Nephron progenitor cell (in vitro differentiated cells): ENCODE measurements at regions not wholly inside any gene's neighbourhood (a gene's known extent, or its start where the extent isn't known, plus 50 kb on each side); places are given as distances from the start of the nearest gene placed in this dataset.

ENCODE experiments used
- DNase-seq: peaks from one replicate; pipeline ENCODE4 v3.0.0; 2021
- H3K27ac Mint-ChIP-seq: 2 replicates; pipeline ENCODE4 v1.8.0; 2021; ENCODE audit warnings: mild to moderate bottlenecking, moderate library complexity, mixed read lengths
- H3K27me3 Mint-ChIP-seq: 2 replicates; pipeline ENCODE4 v1.8.0; 2021; ENCODE audit warnings: mild to moderate bottlenecking, low read depth, mixed read lengths; ENCODE audit not compliant: poor library complexity
- H3K36me3 Mint-ChIP-seq: 2 replicates; pipeline ENCODE4 v1.8.0; 2021; ENCODE audit warnings: low read depth, mixed read lengths
- H3K4me1 Mint-ChIP-seq: 2 replicates; pipeline ENCODE4 v1.8.0; 2021; ENCODE audit warnings: mixed read lengths
- H3K4me3 Mint-ChIP-seq: 2 replicates; pipeline ENCODE4 v1.8.0; 2021; ENCODE audit warnings: mild to moderate bottlenecking, moderate library complexity, mixed read lengths
- H3K9me3 Mint-ChIP-seq: 2 replicates; pipeline ENCODE4 v1.8.0; 2021; ENCODE audit warnings: mild to moderate bottlenecking, moderate library complexity, mixed read lengths
- CTCF ChIP-seq: fragments of 200-600 bp; sonication (generic); IDR thresholded peaks from 2 replicates; pipeline ENCODE4 v1.5.0; 2021; ENCODE audit warnings: antibody characterized with exemption

DNA sequence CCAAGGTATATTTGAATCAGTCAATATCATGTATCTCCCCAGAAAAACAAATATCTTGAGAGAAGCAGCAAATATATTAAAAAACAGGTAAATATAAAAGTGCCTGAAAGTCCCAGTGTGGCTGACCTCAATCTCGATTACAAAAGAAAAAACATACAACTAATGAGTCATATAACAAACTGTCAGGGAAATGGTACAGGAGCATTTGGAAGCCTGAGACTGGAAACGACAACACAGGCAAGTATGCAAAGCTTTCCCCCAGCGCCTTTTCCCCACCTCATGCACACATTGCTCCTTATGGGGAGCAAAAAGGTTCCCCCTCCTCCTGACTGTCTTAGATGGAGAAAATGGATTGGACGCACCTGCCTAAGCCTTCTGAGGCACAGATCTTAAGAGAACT is 230.7 kb downstream of the TMX3 start:
- DNase-seq = no peak

GRCh38 chr18:68482815-68483214 is 232.1 kb downstream of the TMX3 start:
- no peak for DNase-seq
- H3K4me3 Mint-ChIP-seq = no peak overlapping the region
- no peaks in the 10 kb centered on the region for H3K36me3 Mint-ChIP-seq
- H3K9me3 Mint-ChIP-seq = no peaks in the 10 kb centered on the region
- H3K27ac Mint-ChIP-seq = no peak overlapping the region
- no peaks in the 10 kb centered on the region for H3K27me3 Mint-ChIP-seq
- TF ChIP-seq CTCF = no peak
- no peaks in the 10 kb centered on the region for H3K4me1 Mint-ChIP-seq

More for the DNA sequence above, 230.7 kb downstream of the TMX3 start:
- Mint-ChIP-seq H3K4me3 (no peak overlapping the region), H3K27ac (no peak overlapping the region), H3K36me3 (no peaks in the 10 kb centered on the region), H3K27me3 (no peaks in the 10 kb centered on the region), H3K9me3 (no peaks in the 10 kb centered on the region), H3K4me1 (no peaks in the 10 kb centered on the region)
- no peak for TF ChIP-seq CTCF

DNA sequence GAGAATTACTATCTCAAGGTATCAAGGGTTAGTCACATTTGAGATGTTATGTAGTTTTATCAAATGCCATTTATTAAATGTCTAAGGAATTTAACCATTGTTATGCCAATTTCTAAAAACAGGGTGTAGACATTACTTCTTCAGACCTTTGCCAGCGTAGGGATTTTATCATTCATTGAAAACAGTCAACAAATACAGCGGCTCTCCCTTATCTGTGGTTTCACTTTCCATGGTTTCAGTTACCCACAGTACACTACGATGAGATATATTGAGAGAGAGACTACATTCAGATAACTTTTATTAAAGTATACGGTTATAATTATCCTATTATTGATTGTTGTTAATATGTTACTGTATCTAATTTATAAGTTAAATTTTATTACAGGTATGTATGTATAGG is 234.7 kb downstream of the TMX3 start:
- H3K4me1 Mint-ChIP-seq = no peaks in the 10 kb centered on the region
- no peaks in the 10 kb centered on the region for H3K27me3 Mint-ChIP-seq
- TF ChIP-seq CTCF = no peak
- H3K4me3 Mint-ChIP-seq = no peak overlapping the region
- no peaks in the 10 kb centered on the region for H3K9me3 Mint-ChIP-seq
- no peak for DNase-seq
- H3K36me3 Mint-ChIP-seq = no peaks in the 10 kb centered on the region
- H3K27ac Mint-ChIP-seq = no peak overlapping the region

DNA sequence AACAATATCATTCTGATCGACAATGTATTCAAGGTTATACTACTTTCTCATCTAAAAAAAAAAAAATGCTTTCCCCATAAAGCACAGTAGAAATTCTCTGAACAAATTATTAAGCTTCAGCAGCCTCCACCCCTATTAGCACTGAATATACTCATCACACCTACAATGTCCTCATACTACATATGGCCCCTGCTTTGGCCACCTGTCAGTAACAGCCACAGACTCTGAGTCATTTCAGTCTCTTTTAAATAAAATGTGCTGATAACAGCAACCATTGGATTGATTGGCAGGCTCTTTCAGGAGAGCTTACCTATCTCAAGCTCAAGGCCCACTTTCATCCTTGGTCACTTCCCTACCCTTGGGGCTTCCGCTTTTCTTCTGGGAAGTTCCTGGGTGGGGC is 236.7 kb downstream of the TMX3 start:
- Mint-ChIP-seq H3K36me3 (no peaks in the 10 kb centered on the region), H3K4me3 (no peak overlapping the region), H3K27me3 (no peaks in the 10 kb centered on the region), H3K27ac (no peak overlapping the region), H3K9me3 (no peaks in the 10 kb centered on the region), H3K4me1 (no peaks in the 10 kb centered on the region)
- DNase-seq = no peak
- TF ChIP-seq CTCF = no peak

DNA sequence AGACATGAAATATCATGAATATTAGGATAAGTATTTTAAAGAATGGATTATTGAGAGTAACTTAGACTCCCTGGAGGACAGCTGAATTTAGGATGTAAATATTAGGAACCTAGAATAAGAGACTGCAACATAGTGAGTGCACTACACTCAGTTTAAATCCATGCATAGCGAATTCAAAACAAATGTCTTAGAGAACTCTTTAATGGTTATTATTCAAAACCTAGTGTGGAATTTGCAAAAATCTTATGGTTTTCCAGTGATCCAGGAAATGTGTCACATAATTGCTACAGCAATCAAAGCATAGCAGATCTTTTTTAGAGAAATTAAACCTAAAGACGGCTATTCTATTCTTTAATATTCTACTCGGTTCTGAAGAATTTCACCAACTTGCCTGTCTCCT is 239.0 kb downstream of the TMX3 start:
- H3K36me3 Mint-ChIP-seq = no peaks in the 10 kb centered on the region

More for the DNA sequence above, 239.0 kb downstream of the TMX3 start:
- TF ChIP-seq CTCF = no peak
- no peak for DNase-seq
- no peaks in the 10 kb centered on the region for H3K4me1 Mint-ChIP-seq
- no peaks in the 10 kb centered on the region for H3K27me3 Mint-ChIP-seq
- H3K9me3 Mint-ChIP-seq = no peaks in the 10 kb centered on the region
- H3K27ac Mint-ChIP-seq = no peak overlapping the region
- no peak overlapping the region for H3K4me3 Mint-ChIP-seq
